GM23248 (cell line): ENCODE measurements at regions not wholly inside any gene's neighbourhood (a gene's known extent, or its start where the extent isn't known, plus 50 kb on each side); places are given as distances from the start of the nearest gene placed in this dataset.

Source experiments
- EZH2 ChIP-seq: fragments of 200-600 bp; sonication (generic); IDR thresholded peaks from 2 replicates; pipeline ENCODE4 v1.6.1; 2018; ENCODE audit warnings: antibody characterized with exemption, mild to moderate bottlenecking; ENCODE audit not compliant: insufficient read depth, poor library complexity, severe bottlenecking
- EZH2phosphoT487 ChIP-seq: fragments of 200-600 bp; sonication (generic); IDR thresholded peaks from 2 replicates; pipeline ENCODE4 v1.6.1; 2018; ENCODE audit warnings: antibody characterized with exemption, moderate library complexity, mild to moderate bottlenecking, low read depth; ENCODE audit not compliant: insufficient read depth

- TF ChIP-seq EZH2 = no peak
- TF ChIP-seq EZH2phosphoT487 = no peak
Observed at GRCh38 chr4:18954538-18954937, 933.0 kb upstream of the LCORL start.
